GM13976 (cell line): ENCODE measurements at regions not wholly inside any gene's neighbourhood (a gene's known extent, or its start where the extent isn't known, plus 50 kb on each side); places are given as distances from the start of the nearest gene placed in this dataset.

Experiments
- DNase-seq: peaks from one replicate; pipeline ENCODE4 v3.0.0; 2012; ENCODE audit warnings: low spot score
- CTCF ChIP-seq: IDR thresholded peaks from 2 replicates; pipeline ENCODE4 v1.5.1; 2012; ENCODE audit warnings: borderline replicate concordance, mild to moderate bottlenecking; ENCODE audit not compliant: insufficient read depth; ENCODE audit errors: extremely low read depth, missing control alignments, control extremely low read depth
- in situ Hi-C: fragments of 300-500 bp; cut with MboI; formaldehyde crosslinking; loops from one replicate; pipeline ENCODE4 v1.12.0; 2022; ENCODE audit warnings: low sequenced_read_pairs, mixed read lengths, inconsistent platforms; ENCODE audit not compliant: unreplicated experiment

DNA sequence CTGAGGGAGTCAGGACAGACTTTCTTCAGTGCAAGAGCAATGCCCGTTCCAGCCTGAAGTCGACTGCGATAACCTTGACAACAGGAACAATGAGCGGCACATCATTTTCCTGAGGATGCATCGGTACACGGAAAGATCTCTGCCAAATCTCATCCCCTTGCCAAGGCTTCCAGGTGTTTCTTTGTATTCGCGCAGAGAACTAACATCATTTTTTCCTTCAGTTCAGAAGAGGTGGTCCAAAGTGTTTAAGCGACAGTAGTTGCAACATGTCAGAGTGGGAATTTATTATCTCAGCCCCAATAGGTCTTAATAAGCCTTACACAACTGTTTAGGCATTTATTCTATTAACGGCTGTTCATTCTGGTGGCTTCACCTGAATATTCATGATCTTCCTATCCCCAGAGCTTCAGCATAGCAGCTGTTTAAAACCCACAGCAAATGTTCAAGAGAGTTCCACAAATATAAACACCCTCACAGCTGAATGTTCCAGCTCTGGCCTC is 129.7 kb upstream of the NFIA start:
- in situ Hi-C loops = no loop called here
- DNase-seq = no peak
- TF ChIP-seq CTCF = no peak

- in situ Hi-C loops = no loop called here
- DNase-seq = no peak
- TF ChIP-seq CTCF = no peak
Observed at GRCh38 chr1:60950224-60951063, 131.9 kb upstream of the NFIA start.

GRCh38 chr1:60949826-60950197 is 132.5 kb upstream of the NFIA start:
- in situ Hi-C loops = no loop called here
- no peak for DNase-seq
- TF ChIP-seq CTCF = no peak

DNA sequence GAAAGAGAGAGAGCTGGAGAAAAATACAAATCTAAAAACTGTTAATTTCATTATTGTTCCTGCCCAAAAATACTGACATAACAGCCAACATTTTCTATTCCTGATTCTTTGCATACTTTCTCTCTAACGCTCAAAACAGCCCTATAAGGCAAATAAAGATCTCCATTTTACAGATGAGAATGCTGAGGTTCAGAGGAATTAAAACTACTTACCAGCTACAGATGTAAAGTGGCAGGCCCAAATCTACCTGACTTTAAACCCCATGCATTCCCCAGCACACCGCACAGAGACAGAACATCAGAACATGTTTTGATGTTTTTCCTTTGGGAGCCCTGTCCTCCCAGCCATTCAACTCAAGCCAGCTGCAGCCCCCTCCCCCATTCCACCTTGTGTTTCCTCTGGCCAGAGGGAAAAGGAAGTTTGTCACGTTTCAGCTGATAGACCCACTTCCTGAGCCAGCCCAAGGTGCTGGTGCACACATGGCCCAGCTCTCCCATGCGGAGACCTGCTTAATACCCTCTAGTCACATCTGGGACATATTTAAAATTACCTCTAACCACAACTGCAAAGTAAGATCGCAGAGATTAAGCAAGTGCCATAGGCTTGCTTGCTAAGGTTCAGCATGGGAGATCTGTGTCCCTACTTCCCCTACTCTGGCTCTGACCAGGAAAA is 133.1 kb upstream of the NFIA start:
- no peak for TF ChIP-seq CTCF
- in situ Hi-C loops = no loop called here
- no peak for DNase-seq

- no peak for TF ChIP-seq CTCF
- no peak for DNase-seq
Observed at GRCh38 chr1:60948486-60948885, 133.9 kb upstream of the NFIA start.

GRCh38 chr1:60947367-60947766 is 135.0 kb upstream of the NFIA start:
- DNase-seq = no peak
- TF ChIP-seq CTCF = no peak
- in situ Hi-C loops = no loop called here

More at GRCh38 chr1:60948486-60948885, 133.9 kb upstream of the NFIA start:
- in situ Hi-C loops = no loop called here
